B cell (primary cell): ENCODE measurements at regions not wholly inside any gene's neighbourhood (a gene's known extent, or its start where the extent isn't known, plus 50 kb on each side); places are given as distances from the start of the nearest gene placed in this dataset.

ENCODE experiments used
- ATAC-seq: fragments of 200-7000 bp; cut with Tn5 transposase; one replicate; pipeline ENCODE4 v1.10.0; 2021; ENCODE audit warnings: low read depth, mild to moderate bottlenecking, moderate number of reproducible peaks, moderate library complexity
- CTCF ChIA-PET: fragments of 350-600 bp; sonication (Branson Sonifier 250); formaldehyde crosslinking; loops from one replicate; lab custom pipeline; 2021; ENCODE audit warnings: antibody characterized with exemption, inconsistent platforms; lab: Charles Lee
- POLR2A ChIA-PET: fragments of 350-600 bp; sonication (Branson Sonifier 250); formaldehyde crosslinking; loops from one replicate; lab custom pipeline; 2021; ENCODE audit warnings: antibody characterized with exemption; lab: Charles Lee
- DNase-seq: peaks from one replicate; pipeline ENCODE4 v3.0.0; 2013
- H2AFZ ChIP-seq: 2 replicates; pipeline ENCODE4 v1.6.1; 2012; ENCODE audit warnings: mild to moderate bottlenecking, low read depth, low read length; ENCODE audit not compliant: insufficient read depth, poor library complexity, severe bottlenecking
- H3K27ac ChIP-seq, 2 donors: 1 replicate in 1 of 2; 2 replicates in 1 of 2; pipeline ENCODE4 v1.5.1; 2012 to 2013; ENCODE audit warnings: low read length in 2 of 2, mild to moderate bottlenecking in 2 of 2, moderate library complexity in 1 of 2
- H3K27me3 ChIP-seq, 4 experiments: fragments of 200-600 bp in 1 of 4; sonication (generic) in 1 of 4; replicated peaks in 1 of 4; 1 replicate in 2 of 4; 2 replicates in 2 of 4; pipeline versions ENCODE4 v1.6.1 to v1.7.0; 2013 to 2016; ENCODE audit warnings: low read length in 3 of 4, mild to moderate bottlenecking in 2 of 4, mixed read lengths in 1 of 4, moderate library complexity in 1 of 4; ENCODE audit not compliant: insufficient read depth in 4 of 4, control insufficient read depth in 3 of 4; ENCODE audit errors: control extremely low read depth in 1 of 4
- H3K36me3 ChIP-seq, 2 experiments: replicated peaks in 1 of 2; 1 replicate in 1 of 2; 2 replicates in 1 of 2; pipeline versions ENCODE4 v1.6.1 to v1.7.1; 2013; ENCODE audit warnings: low read length in 1 of 2; ENCODE audit not compliant: insufficient read depth in 2 of 2, control insufficient read depth in 1 of 2; ENCODE audit errors: control extremely low read depth in 1 of 2, extremely low read depth in 1 of 2
- H3K4me1 ChIP-seq, 2 donors: fragments of 200-600 bp in 1 of 2; sonication (generic) in 1 of 2; 1 replicate in 1 of 2; 2 replicates in 1 of 2; pipeline versions ENCODE4 v1.5.1 to v1.6.1; 2013 to 2017; ENCODE audit warnings: low read length in 2 of 2; ENCODE audit not compliant: control insufficient read depth in 2 of 2, insufficient read depth in 2 of 2
- H3K4me2 ChIP-seq: replicated peaks from 2 replicates; pipeline ENCODE3; 2012; ENCODE audit warnings: mild to moderate bottlenecking, low read depth, low read length; ENCODE audit not compliant: poor library complexity, severe bottlenecking
- H3K4me3 ChIP-seq, 5 experiments: fragments of 200-600 bp in 1 of 5; sonication (generic) in 1 of 5; 1 replicate in 3 of 5; 2 replicates in 2 of 5; pipeline versions ENCODE4 v1.5.1 to v1.7.0; 2011 to 2016; ENCODE audit warnings: low read length in 4 of 5, mild to moderate bottlenecking in 4 of 5, low read depth in 2 of 5, control low read depth in 1 of 5, moderate library complexity in 1 of 5; ENCODE audit not compliant: insufficient read depth in 1 of 5; ENCODE audit errors: control extremely low read depth in 1 of 5, extremely low read depth in 1 of 5
- H3K79me2 ChIP-seq: fragments of 200-600 bp; sonication (generic); one replicate; pipeline ENCODE4 v1.6.0; 2016; ENCODE audit warnings: low read length; ENCODE audit not compliant: control insufficient read depth, insufficient read depth
- H3K9ac ChIP-seq: fragments of 200-600 bp; sonication (generic); 2 replicates; pipeline ENCODE4 v1.6.1; 2017; ENCODE audit warnings: mild to moderate bottlenecking, low read length, moderate library complexity
- H3K9me3 ChIP-seq, 3 donors: one replicate each; pipeline versions ENCODE4 v1.6.1 to v1.7.1; 2013; ENCODE audit warnings: low read length in 2 of 3; ENCODE audit not compliant: control insufficient read depth in 2 of 3, insufficient read depth in 1 of 3; ENCODE audit errors: control extremely low read depth in 1 of 3
- H4K20me1 ChIP-seq: 2 replicates; pipeline ENCODE4 v1.6.0; 2012; ENCODE audit warnings: mild to moderate bottlenecking, low read length; ENCODE audit not compliant: insufficient read depth, control insufficient read depth, poor library complexity, severe bottlenecking
- H3K27ac Mint-ChIP-seq: one replicate; pipeline ENCODE4 v1.8.0; 2021; ENCODE audit warnings: mixed read lengths
- H3K27me3 Mint-ChIP-seq: one replicate; pipeline ENCODE4 v1.8.0; 2021; ENCODE audit warnings: mixed read lengths
- H3K4me1 Mint-ChIP-seq: one replicate; pipeline ENCODE4 v1.8.0; 2021; ENCODE audit warnings: mixed read lengths
- H3K4me3 Mint-ChIP-seq: one replicate; pipeline ENCODE4 v1.8.0; 2021; ENCODE audit warnings: mixed read lengths
- H3K9me3 Mint-ChIP-seq: one replicate; pipeline ENCODE4 v1.8.0; 2022; ENCODE audit warnings: mixed read lengths; ENCODE audit not compliant: insufficient read depth
- EZH2 ChIP-seq: IDR thresholded peaks from 2 replicates; pipeline ENCODE4 v1.6.1; 2012; ENCODE audit warnings: borderline replicate concordance, low read depth, mild to moderate bottlenecking, moderate library complexity, low read length; ENCODE audit not compliant: insufficient read depth, poor library complexity, severe bottlenecking
- WGBS: methylation state at CpG from one replicate; pipeline ENCODE4 v1.1.5; 2013; ENCODE audit warnings: missing lambda C conversion rate; ENCODE audit not compliant: insufficient coverage; 5-methylcytosine and 5-hydroxymethylcytosine counted together
- intact Hi-C: fragments of 100-400 bp; cut with micrococcal nuclease; formaldehyde crosslinking; loops from one replicate; pipeline ENCODE4 v1.10.0; 2022
- TF ChIP-seq, protein P1 (sequence below): fragments of 200-600 bp; IDR thresholded peaks from one replicate; pipeline ENCODE4 v1.8.0; 2022; ENCODE audit warnings: antibody characterized with exemption, mild to moderate bottlenecking

DNA sequence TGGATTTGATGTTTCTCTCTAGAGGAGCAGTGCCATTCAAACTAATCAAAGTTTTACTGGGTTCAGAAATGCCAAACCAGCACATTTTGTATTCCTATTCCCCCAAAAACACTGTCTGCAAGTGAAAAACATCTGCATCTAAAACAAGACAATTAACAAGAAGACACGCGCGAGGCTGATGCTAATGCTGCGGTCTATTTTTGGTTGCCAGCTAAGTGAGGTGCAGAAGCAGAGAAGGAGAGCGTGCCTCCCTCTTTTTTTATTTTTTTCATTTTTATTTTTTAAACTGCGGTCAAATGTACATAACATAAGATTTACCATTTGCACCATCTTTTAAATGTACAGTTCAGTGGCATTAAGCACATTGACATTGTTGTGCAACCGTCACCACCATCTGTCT is 641.1 kb downstream of the DHX35 start:
- Histone ChIP-seq H3K27ac (no peak overlapping the region), H4K20me1 (no peaks in the 10 kb centered on the region), H3K9ac (no peak overlapping the region), H3K4me1 (no peaks in the 10 kb centered on the region), H3K36me3 (no peaks in the 10 kb centered on the region), H3K4me2 (no peak overlapping the region), H3K9me3 (no peaks in the 10 kb centered on the region), H3K79me2 (no peaks in the 10 kb centered on the region), H3K27me3 (no peaks in the 10 kb centered on the region), H3K4me3 (no peak overlapping the region), H2AFZ (no peak overlapping the region)
- CTCF ChIA-PET: no interaction called here
- WGBS: 97% methylated on average over 6 of the region's 7 CpGs
- H3K9me3 Mint-ChIP-seq: no peaks in the 10 kb centered on the region
- intact Hi-C loops: no loop called here
- H3K4me3 Mint-ChIP-seq: no peak overlapping the region
- H3K27me3 Mint-ChIP-seq: peaks cover 12% of the 10 kb centered on the region
- H3K4me1 Mint-ChIP-seq: no peaks in the 10 kb centered on the region
- POLR2A ChIA-PET: no interaction called here
- TF ChIP-seq, protein P1, sequence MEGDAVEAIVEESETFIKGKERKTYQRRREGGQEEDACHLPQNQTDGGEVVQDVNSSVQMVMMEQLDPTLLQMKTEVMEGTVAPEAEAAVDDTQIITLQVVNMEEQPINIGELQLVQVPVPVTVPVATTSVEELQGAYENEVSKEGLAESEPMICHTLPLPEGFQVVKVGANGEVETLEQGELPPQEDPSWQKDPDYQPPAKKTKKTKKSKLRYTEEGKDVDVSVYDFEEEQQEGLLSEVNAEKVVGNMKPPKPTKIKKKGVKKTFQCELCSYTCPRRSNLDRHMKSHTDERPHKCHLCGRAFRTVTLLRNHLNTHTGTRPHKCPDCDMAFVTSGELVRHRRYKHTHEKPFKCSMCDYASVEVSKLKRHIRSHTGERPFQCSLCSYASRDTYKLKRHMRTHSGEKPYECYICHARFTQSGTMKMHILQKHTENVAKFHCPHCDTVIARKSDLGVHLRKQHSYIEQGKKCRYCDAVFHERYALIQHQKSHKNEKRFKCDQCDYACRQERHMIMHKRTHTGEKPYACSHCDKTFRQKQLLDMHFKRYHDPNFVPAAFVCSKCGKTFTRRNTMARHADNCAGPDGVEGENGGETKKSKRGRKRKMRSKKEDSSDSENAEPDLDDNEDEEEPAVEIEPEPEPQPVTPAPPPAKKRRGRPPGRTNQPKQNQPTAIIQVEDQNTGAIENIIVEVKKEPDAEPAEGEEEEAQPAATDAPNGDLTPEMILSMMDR: no peak
- no peak for TF ChIP-seq EZH2
- DNase-seq (no peak), ATAC-seq (no peak)
- H3K27ac Mint-ChIP-seq: no peak overlapping the region

DNA sequence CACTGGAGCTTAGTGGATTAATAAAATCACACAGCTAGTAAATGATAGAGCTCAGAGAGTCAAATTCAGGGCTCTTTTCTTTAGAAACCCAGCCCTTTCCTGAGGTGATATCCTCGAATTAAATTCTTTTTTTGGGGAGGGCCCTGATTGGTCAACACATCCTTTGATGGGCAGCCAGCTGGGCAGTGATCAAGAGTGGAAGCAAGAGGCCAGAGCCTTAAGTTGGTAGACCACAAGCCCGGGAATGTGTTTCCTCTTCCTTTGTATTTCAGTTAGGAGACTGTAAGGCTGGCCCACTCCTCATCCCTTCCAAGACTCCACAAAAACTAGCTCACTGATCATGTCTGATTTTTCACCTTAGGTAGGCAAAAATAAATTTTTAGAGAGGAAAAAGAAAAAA is 640.5 kb downstream of the DHX35 start:
- ATAC-seq: no peak
- Histone ChIP-seq H3K4me1 (no peaks in the 10 kb centered on the region), H2AFZ (no peak overlapping the region), H4K20me1 (no peaks in the 10 kb centered on the region), H3K27me3 (no peaks in the 10 kb centered on the region), H3K4me2 (no peak overlapping the region), H3K36me3 (no peaks in the 10 kb centered on the region), H3K9ac (no peak overlapping the region), H3K4me3 (no peak overlapping the region), H3K79me2 (no peaks in the 10 kb centered on the region), H3K9me3 (no peaks in the 10 kb centered on the region), H3K27ac (no peak overlapping the region)
- intact Hi-C loops: no loop called here
- Mint-ChIP-seq H3K4me1 (no peaks in the 10 kb centered on the region), H3K4me3 (no peak overlapping the region), H3K27me3 (peaks cover 15% of the 10 kb centered on the region), H3K27ac (no peak overlapping the region), H3K9me3 (no peaks in the 10 kb centered on the region)
- POLR2A ChIA-PET: no interaction called here
- TF ChIP-seq, protein P1: no peak
- TF ChIP-seq EZH2: no peak
- no peak for DNase-seq
- WGBS: 0% methylated on average over 1 of the region's 2 CpGs
- CTCF ChIA-PET: no interaction called here
